Esophagus muscularis mucosa (tissue), 3 donors: ENCODE measurements at regions not wholly inside any gene's neighbourhood (a gene's known extent, or its start where the extent isn't known, plus 50 kb on each side); places are given as distances from the start of the nearest gene placed in this dataset.

ENCODE experiments used
- POLR2AphosphoS5 ChIP-seq, 2 donors: sonication (generic); formaldehyde crosslinking; IDR thresholded peaks; one replicate each; pipeline ENCODE4 v1.6.1; 2017; ENCODE audit warnings: antibody characterized with exemption in 2 of 2
- TF ChIP-seq, protein P1 (sequence below), 3 experiments: fragments of 200-600 bp in 2 of 3; fragments of 450-650 bp in 1 of 3; sonication (generic) in 2 of 3; IDR thresholded peaks; one replicate each; pipeline ENCODE4 v1.5.1; 2017 to 2019; ENCODE audit warnings: antibody characterized with exemption in 3 of 3, mild to moderate bottlenecking in 2 of 3, moderate library complexity in 1 of 3

DNA sequence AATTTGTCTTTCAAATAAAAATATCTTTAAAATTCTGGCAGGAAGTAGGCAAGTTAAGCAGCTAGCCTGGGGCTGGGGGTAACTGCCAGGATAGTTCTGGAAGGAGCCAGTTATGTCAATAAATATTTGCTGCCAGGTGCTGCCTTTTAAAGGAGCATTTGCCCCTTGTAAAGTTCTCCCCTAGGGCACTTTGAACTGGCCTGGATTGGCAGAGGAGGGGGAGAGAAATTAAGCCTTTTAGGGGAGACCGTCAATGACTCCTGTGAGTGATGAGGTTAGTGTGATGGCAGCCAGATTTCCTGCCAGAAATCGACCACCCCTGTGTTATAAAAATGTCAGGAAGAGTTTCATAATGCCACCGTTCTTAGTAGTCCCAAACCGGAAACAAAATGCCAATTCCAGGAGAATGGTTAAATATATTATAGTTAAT is 89.8 kb upstream of the ELL2 start:
- TF ChIP-seq, protein P1, sequence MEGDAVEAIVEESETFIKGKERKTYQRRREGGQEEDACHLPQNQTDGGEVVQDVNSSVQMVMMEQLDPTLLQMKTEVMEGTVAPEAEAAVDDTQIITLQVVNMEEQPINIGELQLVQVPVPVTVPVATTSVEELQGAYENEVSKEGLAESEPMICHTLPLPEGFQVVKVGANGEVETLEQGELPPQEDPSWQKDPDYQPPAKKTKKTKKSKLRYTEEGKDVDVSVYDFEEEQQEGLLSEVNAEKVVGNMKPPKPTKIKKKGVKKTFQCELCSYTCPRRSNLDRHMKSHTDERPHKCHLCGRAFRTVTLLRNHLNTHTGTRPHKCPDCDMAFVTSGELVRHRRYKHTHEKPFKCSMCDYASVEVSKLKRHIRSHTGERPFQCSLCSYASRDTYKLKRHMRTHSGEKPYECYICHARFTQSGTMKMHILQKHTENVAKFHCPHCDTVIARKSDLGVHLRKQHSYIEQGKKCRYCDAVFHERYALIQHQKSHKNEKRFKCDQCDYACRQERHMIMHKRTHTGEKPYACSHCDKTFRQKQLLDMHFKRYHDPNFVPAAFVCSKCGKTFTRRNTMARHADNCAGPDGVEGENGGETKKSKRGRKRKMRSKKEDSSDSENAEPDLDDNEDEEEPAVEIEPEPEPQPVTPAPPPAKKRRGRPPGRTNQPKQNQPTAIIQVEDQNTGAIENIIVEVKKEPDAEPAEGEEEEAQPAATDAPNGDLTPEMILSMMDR (IDR thresholded peaks at IDR 0.05): no peak
- TF ChIP-seq POLR2AphosphoS5 (IDR thresholded peaks at IDR 0.05): no peak
